ENCODE measurements at regions not wholly inside any gene's neighbourhood (a gene's known extent, or its start where the extent isn't known, plus 50 kb on each side); places are given as distances from the start of the nearest gene placed in this dataset.

DNA sequence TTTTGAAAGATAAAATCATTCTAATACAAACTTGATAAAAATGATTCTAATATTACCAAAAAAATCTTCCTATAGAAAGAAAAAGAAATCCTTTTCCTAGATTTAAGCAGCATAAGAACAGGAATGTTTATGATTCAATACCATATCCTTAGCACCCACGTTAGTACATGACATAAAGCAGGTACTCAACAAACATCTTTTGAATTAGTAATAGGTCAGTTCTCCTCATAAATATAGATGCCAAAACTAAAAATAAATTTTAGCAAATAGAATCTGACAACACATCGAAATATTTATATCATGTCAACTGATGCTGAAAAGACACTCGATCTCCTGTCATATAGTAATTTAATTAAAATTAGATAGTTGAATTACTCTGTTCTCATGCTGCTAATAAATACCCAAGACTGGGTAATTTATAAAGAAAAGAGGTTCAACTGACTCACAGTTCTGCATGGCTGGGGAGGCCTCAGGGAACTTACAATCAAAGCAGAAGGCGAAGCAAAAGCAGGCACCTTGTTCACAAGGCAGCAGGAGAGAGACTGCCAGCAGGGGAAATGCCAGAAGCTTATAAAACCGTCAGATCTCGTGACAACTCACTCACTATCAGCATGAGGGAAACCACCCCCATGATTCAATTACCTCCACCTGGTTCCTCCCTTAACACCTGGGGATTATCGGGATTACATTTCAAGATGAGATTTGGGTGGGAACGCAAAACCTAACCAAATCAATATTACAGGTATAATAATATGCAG, 191.8 kb downstream of the HTR7 start:
- no peaks in the 10 kb centered on the region for H3K9me3 ChIP-seq
- no peak overlapping the region for H3K27ac ChIP-seq
- no peaks in the 10 kb centered on the region for H3K27me3 ChIP-seq
- no peak for DNase-seq
- no peaks in the 10 kb centered on the region for H3K36me3 ChIP-seq
- intact Hi-C loops (cut with DNase I): no loop called here
- no peak overlapping the region for H3K4me3 ChIP-seq
- peaks cover 0 to 11% (median 0%) of the 10 kb centered on the region in 4 donors for H3K4me1 ChIP-seq
- TF ChIP-seq POLR2AphosphoS5 (IDR thresholded peaks at IDR 0.05) (no peak), POLR2A (IDR thresholded peaks at IDR 0.05) (no peak), EP300 (IDR thresholded peaks at IDR 0.05) (no peak)
- TF ChIP-seq, protein P1, sequence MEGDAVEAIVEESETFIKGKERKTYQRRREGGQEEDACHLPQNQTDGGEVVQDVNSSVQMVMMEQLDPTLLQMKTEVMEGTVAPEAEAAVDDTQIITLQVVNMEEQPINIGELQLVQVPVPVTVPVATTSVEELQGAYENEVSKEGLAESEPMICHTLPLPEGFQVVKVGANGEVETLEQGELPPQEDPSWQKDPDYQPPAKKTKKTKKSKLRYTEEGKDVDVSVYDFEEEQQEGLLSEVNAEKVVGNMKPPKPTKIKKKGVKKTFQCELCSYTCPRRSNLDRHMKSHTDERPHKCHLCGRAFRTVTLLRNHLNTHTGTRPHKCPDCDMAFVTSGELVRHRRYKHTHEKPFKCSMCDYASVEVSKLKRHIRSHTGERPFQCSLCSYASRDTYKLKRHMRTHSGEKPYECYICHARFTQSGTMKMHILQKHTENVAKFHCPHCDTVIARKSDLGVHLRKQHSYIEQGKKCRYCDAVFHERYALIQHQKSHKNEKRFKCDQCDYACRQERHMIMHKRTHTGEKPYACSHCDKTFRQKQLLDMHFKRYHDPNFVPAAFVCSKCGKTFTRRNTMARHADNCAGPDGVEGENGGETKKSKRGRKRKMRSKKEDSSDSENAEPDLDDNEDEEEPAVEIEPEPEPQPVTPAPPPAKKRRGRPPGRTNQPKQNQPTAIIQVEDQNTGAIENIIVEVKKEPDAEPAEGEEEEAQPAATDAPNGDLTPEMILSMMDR (IDR thresholded peaks at IDR 0.05): no peak
- WGBS, 2 donors: 50 to 62% methylated on average over 8 of the region's 8 CpGs

DNA sequence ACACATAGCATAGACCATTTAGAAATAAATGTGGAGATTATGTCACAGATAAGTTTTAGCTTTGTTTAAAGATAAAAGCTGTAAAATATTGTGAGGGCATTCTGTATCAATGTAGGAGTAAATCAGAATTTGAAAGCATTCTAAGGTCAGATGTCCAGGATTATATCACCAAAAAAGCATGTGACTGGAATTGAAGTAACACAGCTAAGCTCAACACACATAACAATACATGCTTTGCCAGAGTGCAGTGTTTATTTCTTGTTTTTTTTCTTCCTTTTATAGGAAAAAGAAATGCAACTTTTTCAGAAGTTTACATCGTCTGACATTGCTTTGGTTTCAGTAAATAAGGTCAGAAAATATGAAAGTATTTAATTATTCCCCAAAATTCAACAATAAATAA, 183.4 kb downstream of the HTR7 start:
- H3K4me3 ChIP-seq: no peak overlapping the region
- intact Hi-C loops (cut with DNase I): no loop called here
- WGBS, 2 donors: 63 to 65% methylated on average over 1 of the region's 1 CpG

DNA sequence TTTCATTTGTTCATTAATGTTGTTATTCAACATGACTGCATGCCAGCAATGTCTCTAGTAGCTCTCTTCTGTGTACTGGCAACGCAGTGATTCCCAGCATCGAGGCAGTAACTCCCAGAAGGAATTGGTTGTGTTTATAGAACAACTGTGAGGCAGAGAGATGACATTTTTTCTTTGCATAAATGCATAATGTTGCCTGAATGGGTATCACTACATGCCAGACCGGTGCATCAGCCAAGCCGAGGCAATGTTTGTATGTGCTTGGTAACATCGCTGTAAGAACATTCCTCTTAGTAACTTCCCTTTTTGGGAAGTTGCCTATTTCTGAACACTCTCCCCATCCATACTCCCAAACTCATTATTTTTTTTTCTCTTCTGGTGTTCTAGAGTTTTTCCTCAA, 182.9 kb downstream of the HTR7 start:
- no peaks in the 10 kb centered on the region for H3K27me3 ChIP-seq
- DNase-seq: no peak
- H3K4me3 ChIP-seq: no peak overlapping the region
- no peaks in the 10 kb centered on the region for H3K36me3 ChIP-seq
- TF ChIP-seq, protein P1 (IDR thresholded peaks at IDR 0.05): no peak
- no peak for TF ChIP-seq POLR2A (IDR thresholded peaks at IDR 0.05)
- TF ChIP-seq POLR2AphosphoS5 (IDR thresholded peaks at IDR 0.05): no peak
- no peak for TF ChIP-seq EP300 (IDR thresholded peaks at IDR 0.05)
- H3K27ac ChIP-seq: no peak overlapping the region
- H3K4me1 ChIP-seq: peaks cover 0 to 8% (median 0%) of the 10 kb centered on the region in 4 donors
- H3K9me3 ChIP-seq: no peaks in the 10 kb centered on the region
- 63 to 76% methylated on average over 5 of the region's 5 CpGs for WGBS, 2 donors
- intact Hi-C loops (cut with DNase I): no loop called here

More for the DNA sequence above, 183.4 kb downstream of the HTR7 start:
- TF ChIP-seq EP300 (IDR thresholded peaks at IDR 0.05) (no peak), POLR2A (IDR thresholded peaks at IDR 0.05) (no peak), POLR2AphosphoS5 (IDR thresholded peaks at IDR 0.05) (no peak)
- TF ChIP-seq, protein P1 (IDR thresholded peaks at IDR 0.05): no peak
- no peak overlapping the region for H3K27ac ChIP-seq
- H3K4me1 ChIP-seq: peaks cover 0 to 8% (median 0%) of the 10 kb centered on the region in 4 donors
- no peak for DNase-seq
- H3K9me3 ChIP-seq: no peaks in the 10 kb centered on the region
- no peaks in the 10 kb centered on the region for H3K36me3 ChIP-seq
- no peaks in the 10 kb centered on the region for H3K27me3 ChIP-seq

DNA sequence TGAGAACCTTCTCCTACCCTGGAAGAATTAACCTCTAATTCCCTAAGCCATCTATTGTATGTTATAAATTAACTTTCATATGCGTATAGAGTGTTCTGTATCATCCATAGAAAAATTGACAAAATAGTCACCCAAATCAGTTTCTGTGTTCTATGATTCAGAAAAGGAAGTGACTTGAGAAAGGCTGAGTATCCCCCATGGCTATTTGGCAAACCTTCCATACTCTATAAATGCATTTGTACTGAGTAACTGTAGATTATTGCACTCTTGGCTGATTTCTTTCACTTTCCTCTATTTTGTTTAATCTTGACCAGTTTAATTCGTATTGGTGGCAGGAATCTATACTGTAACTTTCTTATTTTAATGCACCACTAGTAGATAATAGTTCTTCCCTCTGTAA, 182.2 kb downstream of the HTR7 start:
- Histone ChIP-seq H3K27me3 (no peaks in the 10 kb centered on the region), H3K9me3 (no peaks in the 10 kb centered on the region)
- no peak for TF ChIP-seq POLR2AphosphoS5 (IDR thresholded peaks at IDR 0.05)
- no peak for TF ChIP-seq EP300 (IDR thresholded peaks at IDR 0.05)
- no peak for TF ChIP-seq POLR2A (IDR thresholded peaks at IDR 0.05)
- TF ChIP-seq, protein P1 (IDR thresholded peaks at IDR 0.05): no peak

More for the DNA sequence above, 182.2 kb downstream of the HTR7 start:
- peaks cover 0 to 8% (median 0%) of the 10 kb centered on the region in 4 donors for H3K4me1 ChIP-seq
- no peak overlapping the region for H3K27ac ChIP-seq
- intact Hi-C loops (cut with DNase I): no loop called here
- no peak for DNase-seq
- H3K36me3 ChIP-seq: no peaks in the 10 kb centered on the region
- WGBS, 2 donors: 60 to 88% methylated on average over 2 of the region's 2 CpGs
- no peak overlapping the region for H3K4me3 ChIP-seq

Data from sigmoid colon (tissue), 6 donors.